ENCODE measurements at regions not wholly inside any gene's neighbourhood (a gene's known extent, or its start where the extent isn't known, plus 50 kb on each side); places are given as distances from the start of the nearest gene placed in this dataset.

DNA sequence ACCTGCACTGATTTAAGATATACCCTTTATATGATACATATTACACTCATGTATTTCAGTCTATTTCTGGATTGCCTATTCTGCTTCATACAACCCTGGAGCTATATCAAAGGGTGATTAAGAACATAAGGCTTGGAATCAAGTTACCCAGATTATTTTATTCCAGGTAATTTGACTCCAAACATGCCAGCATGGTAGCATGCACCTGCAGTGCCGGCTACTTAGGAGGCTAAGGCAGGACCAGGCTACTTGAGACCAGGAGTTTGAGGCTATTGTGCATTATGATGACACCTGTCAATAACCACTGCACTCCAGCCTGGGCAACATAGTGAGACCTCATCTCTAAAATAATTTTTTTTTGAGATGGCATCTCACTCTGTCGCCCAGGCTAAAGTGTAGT lies 50.4 kb upstream of the NEO1 start:
- no peak for DNase-seq

- DNase-seq = no peak
Observed at GRCh38 chr15:73000293-73000692, 52.0 kb upstream of the NEO1 start.

DNA sequence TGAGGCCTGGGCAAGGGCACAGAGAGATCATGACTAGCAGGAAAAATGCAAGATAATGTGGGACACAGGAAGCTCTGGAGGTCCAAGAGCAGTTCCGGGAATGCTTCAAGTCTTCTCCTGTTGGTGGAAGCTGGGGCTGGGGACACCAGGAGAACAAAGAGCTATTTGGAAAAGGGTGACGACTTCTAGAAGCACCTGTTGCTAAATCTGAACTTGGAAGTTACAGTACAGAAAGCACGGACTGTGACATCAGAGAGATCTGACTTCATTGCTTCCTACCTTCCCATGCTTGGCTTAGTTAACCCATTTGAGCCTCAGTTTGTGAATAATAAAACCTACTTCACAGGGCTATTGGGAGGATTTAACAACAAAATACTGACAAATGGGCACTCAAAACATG lies 52.7 kb upstream of the NEO1 start:
- no peak for DNase-seq

GRCh38 chr15:72998681-72999466 lies 53.4 kb upstream of the NEO1 start:
- no peak for DNase-seq

DNA sequence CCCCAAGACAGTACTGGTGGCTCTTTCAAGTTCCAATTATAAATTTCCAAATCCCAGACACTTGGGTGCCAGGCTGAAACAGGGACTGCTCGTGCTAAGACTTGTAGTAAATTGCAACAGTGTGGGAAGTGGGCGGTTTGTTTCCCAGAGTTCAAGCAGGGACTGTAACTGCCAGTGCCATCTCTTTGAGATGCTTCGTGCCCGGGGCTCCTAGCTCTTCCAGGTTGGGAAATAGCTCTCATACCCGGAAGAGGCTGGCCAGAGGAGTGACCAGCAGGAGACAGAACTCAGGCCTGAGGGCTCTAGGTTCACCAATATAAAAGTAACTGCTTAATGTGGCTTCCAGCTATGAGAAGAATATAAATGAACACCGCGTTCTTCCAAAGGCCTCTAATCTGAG lies 54.0 kb upstream of the NEO1 start:
- no peak for DNase-seq

GRCh38 chr15:72995849-72996248 lies 56.4 kb upstream of the NEO1 start:
- DNase-seq = no peak

GRCh38 chr15:72994534-72995177 lies 57.6 kb upstream of the NEO1 start:
- peak; percentile 24 for DNase-seq

- DNase-seq = no peak
Observed at GRCh38 chr15:72992841-72993252, 59.4 kb upstream of the NEO1 start.

GRCh38 chr15:72991026-72991425 lies 61.2 kb upstream of the NEO1 start:
- no peak for DNase-seq

DNA sequence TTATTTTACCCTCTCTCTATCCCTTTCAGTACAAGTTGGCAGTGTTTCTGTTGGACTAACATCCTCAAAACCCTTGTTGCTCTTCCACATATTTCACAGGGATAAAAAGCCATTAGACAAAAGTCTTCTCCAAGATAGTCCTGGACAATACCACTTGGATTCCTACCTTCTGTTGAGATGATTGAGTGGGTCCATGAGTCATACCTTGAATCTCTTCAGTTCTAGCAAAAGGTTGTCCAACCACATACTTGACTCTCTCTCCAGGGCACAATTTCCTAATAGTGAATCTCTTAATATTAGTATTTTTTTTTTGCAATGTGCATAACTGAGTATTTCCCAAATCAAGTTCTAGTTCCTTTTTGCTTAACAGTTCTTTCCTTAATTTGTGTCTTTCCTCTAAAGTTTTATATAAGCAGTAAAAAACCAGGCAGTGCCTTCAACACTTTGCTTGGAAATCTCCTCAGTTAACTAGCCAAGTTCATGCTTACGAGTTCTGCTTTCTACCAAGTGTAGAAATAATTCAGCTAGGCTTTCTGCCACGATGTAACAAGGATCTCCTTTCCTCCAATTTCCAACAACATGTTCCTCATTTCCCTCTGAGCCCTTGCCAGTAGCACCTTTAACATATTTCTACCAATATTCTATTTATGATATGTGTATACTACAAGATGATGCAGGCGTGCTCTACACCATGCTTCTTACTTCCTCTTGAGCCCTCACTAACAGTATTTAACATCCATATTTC lies 68.3 kb upstream of the NEO1 start:
- no peak for DNase-seq

DNA sequence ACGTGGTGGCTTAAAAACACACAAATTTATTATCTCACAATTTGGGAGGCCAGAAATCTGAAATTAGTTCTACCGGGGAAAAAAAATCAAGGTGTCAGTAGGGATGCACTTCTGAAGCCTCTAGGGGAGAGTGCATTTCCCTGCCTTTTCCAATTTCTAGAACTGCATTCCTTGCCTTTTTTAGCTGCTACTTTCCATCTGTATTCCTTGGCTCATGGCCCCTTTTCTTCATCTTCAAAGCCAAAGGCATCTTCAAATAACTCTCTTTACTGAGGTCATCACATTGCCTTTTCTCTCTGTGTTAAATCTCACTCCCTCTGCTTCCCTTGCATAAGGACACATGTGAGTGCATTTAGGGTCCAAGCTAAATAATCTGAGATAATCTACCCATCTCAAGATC lies 69.5 kb upstream of the NEO1 start:
- no peak for DNase-seq

GRCh38 chr15:72980661-72981060 lies 71.6 kb upstream of the NEO1 start:
- no peak for DNase-seq

- DNase-seq = no peak
Observed at GRCh38 chr15:72979791-72980190, 72.5 kb upstream of the NEO1 start.

DNA sequence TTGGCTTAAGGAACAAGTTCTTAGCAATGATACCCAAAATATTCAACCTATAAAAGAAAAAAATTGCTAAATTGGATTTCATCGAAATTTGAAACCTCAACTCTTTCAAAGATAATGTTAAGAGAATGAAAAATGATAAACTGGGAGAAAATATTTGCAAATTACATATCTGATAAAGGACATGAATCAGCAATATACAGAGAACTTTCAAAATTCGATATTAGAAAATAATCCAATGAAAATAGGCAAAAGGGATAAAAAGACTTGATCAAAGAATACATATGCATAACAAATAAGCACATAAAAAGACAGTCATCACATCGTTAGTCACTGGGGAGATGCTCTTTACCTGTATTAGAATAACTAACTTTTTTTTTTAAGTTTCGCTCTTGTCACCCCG lies 73.0 kb upstream of the NEO1 start:
- DNase-seq = no peak

DNA sequence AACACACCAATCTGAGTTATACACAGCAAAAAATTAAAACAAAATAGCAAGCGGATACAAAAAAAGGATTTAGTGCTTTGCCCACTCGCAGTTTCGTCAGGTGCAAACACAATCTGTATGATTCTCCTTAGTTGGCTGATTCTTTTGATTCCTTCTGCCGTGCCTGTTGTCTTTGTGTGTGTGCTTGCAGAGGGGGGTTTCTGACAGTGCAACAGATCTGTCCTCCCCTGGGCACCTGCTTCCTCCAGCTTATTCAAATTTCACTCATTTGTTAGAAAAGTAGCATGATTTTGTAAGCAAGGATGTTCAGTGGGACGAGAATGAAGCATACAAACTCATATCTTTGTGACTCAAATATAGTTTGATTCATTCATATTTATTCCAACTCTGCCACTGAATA lies 74.0 kb upstream of the NEO1 start:
- DNase-seq = no peak

GRCh38 chr15:72972362-72972761 lies 79.9 kb upstream of the NEO1 start:
- DNase-seq = no peak

DNA sequence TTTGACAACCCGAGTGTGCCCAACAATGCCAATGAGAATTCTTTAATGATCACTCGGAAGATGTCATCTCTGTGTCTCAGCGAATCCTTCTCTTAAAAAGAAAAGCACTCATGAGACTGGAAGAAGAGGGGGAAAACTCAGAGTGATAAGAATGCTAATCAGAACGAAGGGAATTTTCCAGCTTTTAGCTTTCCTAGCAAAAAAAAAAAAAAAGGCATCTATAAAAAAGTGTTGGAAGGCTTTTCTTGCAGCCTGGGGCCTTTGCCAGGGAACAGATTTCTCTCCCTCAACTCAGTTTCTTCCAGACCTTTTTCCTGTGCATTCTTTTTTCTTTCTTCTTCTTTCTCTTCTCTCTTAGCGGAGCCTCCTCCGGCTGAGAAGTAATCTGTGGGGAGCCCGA lies 80.5 kb upstream of the NEO1 start:
- no peak for DNase-seq

DNA sequence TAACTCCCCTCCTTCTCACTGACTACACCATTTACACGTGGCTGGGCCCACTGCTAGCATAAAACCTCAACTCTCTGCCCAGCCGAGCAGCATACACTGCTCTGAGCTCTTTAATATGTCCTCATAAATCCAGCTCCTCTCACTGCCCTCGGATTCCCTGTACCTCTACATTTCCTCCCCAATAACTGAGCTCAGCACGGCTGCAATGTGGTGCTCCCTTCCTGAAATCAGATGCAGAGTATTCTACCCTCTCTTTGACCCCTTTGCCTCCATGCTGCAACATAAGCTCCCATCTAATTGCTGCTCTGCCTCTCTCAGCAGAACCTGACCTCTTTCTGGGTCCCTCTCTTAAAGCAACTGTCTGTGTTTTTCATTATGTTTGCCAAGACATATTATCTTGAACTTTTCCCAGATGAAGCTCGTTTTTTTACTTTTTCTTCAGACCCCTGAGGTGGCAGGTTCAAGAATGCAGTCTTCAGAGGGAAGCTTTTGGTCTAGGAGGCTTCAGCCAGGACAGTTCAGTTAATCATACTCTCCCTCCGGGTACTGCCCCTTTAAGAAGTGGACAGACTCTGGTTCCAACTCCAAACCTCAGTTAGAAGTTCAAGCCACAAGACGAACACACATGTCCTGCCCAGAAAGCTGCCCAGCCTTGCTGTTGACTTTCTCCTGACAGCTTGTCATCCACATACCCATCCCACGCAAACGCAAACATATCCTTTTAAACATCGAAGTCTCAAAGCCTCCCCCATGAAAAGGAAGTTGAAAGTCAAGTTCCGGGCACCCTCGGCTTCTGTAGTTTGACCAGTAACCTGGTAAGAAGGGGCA lies 81.1 kb upstream of the NEO1 start:
- DNase-seq = no peak

DNA sequence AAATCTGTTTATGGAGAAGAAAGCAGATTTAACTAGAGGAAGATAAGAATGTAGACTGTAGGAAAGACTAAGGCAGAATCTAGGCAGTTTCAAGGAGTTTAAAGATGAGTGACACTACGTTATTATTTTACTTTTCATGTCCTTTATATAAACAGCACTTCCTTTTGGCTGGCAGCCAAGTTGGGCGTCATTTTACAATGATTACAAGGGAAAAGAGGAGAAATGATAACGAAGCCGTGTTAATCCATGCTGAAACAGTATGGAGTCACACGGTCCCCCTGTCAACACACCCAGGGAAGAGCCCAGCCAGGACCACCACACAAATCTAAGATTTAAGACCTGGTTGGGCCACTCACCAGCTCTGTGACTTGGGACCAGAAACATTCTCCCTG lies 83.7 kb upstream of the NEO1 start:
- DNase-seq = no peak

DNA sequence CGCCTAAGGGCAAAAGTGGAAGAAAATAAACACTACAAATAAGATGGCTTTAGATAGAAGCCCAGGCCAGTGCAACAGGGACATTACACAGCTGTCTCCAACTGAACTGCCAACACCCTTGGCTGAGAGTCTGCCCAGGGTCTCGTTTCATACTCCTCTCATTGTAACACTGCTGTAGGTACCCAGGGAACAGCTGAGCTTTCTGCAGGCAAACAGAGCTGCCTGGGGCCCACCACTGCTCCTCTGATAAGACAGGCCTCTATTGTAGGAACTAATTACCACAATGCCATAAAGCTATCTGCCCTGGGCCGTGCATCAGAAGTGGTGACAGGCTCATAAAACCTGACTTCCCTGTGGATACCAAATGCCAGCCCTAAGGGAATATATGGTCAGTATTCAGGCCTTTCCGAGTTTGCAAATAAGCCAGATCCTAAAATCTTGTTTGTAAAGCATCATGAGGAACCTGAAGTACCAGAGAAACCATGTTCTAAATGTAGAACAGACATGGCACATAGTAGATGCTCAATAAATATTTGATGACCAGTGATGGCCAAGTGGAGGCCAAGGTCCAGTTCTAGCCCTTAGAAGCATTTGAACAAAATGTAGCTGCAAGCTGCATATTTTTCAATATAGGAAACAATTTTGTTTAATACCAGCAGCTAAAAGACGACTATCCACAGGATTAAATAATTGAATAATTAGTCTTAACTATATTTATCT lies 84.3 kb upstream of the NEO1 start:
- no peak for DNase-seq

GRCh38 chr15:72967397-72967796 lies 84.9 kb upstream of the NEO1 start:
- no peak for DNase-seq

- no peak for DNase-seq
Observed at GRCh38 chr15:72966641-72967040, 85.6 kb upstream of the NEO1 start.

GRCh38 chr15:72965671-72966070 lies 86.6 kb upstream of the NEO1 start:
- no peak for DNase-seq
